C4-2B (cell line): ENCODE measurements at regions not wholly inside any gene's neighbourhood (a gene's known extent, or its start where the extent isn't known, plus 50 kb on each side); places are given as distances from the start of the nearest gene placed in this dataset.

Source experiments
- H3K27ac ChIP-seq: fragments of 450-650 bp; 2 replicates; pipeline ENCODE4 v1.5.1; 2017
- ZFX ChIP-seq: fragments of 450-650 bp; IDR thresholded peaks from 2 replicates; pipeline ENCODE4 v1.6.1; 2017
- TF ChIP-seq, protein P1 (sequence below): fragments of 450-650 bp; conservative IDR thresholded peaks from 2 replicates; pipeline ENCODE4 v1.5.1; 2017; ENCODE audit warnings: mild to moderate bottlenecking

GRCh38 chrX:69237236-69237635 lies 72.0 kb upstream of the PJA1 start:
- no peak overlapping the region for H3K27ac ChIP-seq
- TF ChIP-seq, protein P1, sequence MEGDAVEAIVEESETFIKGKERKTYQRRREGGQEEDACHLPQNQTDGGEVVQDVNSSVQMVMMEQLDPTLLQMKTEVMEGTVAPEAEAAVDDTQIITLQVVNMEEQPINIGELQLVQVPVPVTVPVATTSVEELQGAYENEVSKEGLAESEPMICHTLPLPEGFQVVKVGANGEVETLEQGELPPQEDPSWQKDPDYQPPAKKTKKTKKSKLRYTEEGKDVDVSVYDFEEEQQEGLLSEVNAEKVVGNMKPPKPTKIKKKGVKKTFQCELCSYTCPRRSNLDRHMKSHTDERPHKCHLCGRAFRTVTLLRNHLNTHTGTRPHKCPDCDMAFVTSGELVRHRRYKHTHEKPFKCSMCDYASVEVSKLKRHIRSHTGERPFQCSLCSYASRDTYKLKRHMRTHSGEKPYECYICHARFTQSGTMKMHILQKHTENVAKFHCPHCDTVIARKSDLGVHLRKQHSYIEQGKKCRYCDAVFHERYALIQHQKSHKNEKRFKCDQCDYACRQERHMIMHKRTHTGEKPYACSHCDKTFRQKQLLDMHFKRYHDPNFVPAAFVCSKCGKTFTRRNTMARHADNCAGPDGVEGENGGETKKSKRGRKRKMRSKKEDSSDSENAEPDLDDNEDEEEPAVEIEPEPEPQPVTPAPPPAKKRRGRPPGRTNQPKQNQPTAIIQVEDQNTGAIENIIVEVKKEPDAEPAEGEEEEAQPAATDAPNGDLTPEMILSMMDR = no peak
- TF ChIP-seq ZFX = no peak

DNA sequence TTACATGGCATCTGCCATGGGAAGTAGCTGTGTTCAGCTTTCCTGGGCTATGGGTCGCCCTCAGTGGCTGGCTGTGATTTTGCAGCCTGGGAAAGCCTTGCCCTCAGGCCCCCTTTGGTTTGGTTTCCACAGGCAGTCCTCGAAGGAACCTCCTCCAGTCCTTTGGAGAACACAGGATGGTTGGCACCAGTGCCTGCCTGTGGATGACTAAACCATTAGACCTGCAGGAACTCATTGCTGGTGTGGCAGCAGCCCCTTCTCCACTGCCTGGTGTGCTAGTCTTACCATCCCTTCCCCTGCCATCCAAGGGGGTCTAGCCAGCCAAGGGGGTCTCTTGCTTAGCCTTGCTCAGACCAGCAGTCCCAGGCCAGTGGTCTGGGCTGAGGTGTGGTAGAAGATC lies 71.4 kb upstream of the PJA1 start:
- no peak overlapping the region for H3K27ac ChIP-seq
- no peak for TF ChIP-seq ZFX
- TF ChIP-seq, protein P1 = no peak

- no peak overlapping the region for H3K27ac ChIP-seq
- TF ChIP-seq, protein P1 = no peak
- TF ChIP-seq ZFX = no peak
Observed at GRCh38 chrX:69234624-69235023, 69.4 kb upstream of the PJA1 start.

DNA sequence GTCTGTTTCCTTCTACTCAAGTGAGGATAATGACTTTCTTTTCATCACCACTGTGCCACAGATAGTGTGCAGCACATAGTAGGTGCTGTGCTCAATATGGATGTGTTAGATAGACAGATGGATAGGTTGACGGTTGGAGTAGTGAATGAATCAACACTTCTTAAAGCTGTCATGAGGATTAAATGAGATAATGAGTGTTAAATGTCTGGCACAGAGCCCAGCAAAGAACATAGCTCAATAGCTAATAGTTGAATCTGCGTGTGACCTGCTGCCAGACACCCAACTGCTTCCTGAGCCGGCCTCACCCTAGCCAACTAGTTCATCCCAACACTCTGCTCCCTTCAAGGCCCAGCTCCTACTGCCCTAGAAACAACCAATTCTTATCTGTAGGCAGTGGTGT lies 67.7 kb upstream of the PJA1 start:
- H3K27ac ChIP-seq = no peak overlapping the region
- no peak for TF ChIP-seq ZFX
- TF ChIP-seq, protein P1 = no peak

- no peak overlapping the region for H3K27ac ChIP-seq
- TF ChIP-seq, protein P1 = no peak
- TF ChIP-seq ZFX = no peak
Observed at GRCh38 chrX:69231903-69232302, 66.7 kb upstream of the PJA1 start.

- no peak for TF ChIP-seq ZFX
- TF ChIP-seq, protein P1 = no peak
- no peak overlapping the region for H3K27ac ChIP-seq
Observed at GRCh38 chrX:69229436-69229835, 64.2 kb upstream of the PJA1 start.

GRCh38 chrX:69228732-69229131 lies 63.5 kb upstream of the PJA1 start:
- no peak for TF ChIP-seq ZFX
- TF ChIP-seq, protein P1 = no peak
- no peak overlapping the region for H3K27ac ChIP-seq
